ENCODE measurements at regions not wholly inside any gene's neighbourhood (a gene's known extent, or its start where the extent isn't known, plus 50 kb on each side); places are given as distances from the start of the nearest gene placed in this dataset.
"Not testable (repeated sequence)": the region's sequence is repeated elsewhere in the genome, so short reads cannot be mapped to it uniquely, and the experiment has no call there.

DNA sequence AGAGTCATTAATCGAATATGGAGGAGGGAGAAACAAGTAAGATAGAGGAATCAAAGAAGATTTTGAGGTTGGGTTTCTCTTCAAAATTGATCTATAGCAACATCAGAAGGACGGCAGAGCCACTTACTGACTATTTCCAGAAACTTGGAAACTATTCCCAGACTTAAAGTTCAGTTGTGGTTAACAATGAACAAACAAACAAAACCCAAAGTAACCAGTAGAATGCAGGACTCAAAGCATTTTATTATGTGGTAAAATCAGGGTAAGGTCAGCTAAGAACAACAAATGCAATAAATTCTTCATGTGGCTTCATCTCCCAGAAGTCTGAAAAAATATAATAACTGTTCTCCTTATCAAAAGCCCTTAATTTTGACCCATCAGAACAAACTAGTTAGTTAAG lies 54.9 kb upstream of the OSMR start:
- ChIA-PET CTCF (interaction anchor here (1.1 kb wide), 1 partner anchor 349 kb away, joined by 4 read pairs; no protein-coding TSS in a partner anchor), POLR2A (no interaction called here)

DNA sequence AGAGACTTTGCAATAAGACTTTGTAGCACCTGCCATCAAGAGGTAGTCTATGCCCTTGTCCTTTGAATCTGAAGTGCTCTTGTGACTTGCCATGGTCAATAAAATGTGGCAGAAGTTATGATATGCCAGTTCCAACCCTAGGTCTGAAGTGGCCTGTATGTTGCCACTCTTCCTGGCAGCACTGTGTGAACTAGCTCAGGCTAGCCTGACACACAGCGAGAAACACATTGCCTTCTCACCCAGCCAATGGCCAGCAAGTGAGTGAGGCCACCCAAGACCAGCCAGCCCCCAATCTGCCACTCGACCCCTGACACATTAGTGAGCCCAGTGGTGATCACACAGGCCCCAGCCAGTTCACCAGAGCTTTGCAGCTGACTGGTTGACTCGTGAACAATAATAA lies 52.7 kb upstream of the OSMR start:
- CTCF ChIA-PET, result interaction anchor here (1.1 to 1.9 kb wide), 2 partner anchors 15 to 17 kb away, joined by 3 to 5 read pairs; no protein-coding TSS in a partner anchor

More for the DNA sequence above, 54.9 kb upstream of the OSMR start:
- no peak overlapping the region for H3K4me3 ChIP-seq (ENCODE audit: low read depth, low read length)
- DNase-seq (ENCODE audit: low read depth, low spot score), result no peak
- TF ChIP-seq, protein P1, sequence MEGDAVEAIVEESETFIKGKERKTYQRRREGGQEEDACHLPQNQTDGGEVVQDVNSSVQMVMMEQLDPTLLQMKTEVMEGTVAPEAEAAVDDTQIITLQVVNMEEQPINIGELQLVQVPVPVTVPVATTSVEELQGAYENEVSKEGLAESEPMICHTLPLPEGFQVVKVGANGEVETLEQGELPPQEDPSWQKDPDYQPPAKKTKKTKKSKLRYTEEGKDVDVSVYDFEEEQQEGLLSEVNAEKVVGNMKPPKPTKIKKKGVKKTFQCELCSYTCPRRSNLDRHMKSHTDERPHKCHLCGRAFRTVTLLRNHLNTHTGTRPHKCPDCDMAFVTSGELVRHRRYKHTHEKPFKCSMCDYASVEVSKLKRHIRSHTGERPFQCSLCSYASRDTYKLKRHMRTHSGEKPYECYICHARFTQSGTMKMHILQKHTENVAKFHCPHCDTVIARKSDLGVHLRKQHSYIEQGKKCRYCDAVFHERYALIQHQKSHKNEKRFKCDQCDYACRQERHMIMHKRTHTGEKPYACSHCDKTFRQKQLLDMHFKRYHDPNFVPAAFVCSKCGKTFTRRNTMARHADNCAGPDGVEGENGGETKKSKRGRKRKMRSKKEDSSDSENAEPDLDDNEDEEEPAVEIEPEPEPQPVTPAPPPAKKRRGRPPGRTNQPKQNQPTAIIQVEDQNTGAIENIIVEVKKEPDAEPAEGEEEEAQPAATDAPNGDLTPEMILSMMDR (IDR thresholded peaks at IDR 0.05; ENCODE audit: insufficient read depth, low read length, missing control alignments), result no peak

DNA sequence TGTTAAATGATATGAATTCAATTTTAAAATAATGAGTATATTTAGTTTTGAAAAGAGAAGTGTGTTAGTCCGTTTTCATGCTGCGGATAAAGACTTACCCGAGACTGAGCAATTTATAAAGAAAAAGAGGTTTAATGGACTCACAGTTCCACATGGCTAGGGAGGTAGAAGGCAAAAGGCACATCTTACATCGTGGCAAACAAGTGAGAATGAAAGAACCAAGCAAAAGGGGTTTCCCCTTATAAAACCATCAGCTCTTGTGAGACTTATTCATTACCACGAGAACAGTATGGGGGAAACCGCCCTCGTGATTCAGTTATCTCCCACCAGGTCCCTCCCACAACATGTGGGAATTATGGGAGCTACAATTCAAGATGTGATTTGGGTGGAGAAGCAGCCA lies 51.8 kb upstream of the OSMR start:
- POLR2A ChIA-PET; DNase-seq (ENCODE audit: low read depth, low spot score); H3K4me3 ChIP-seq (ENCODE audit: low read depth, low read length): not testable (repeated sequence)
- CTCF ChIA-PET, result interaction anchor here (1.3 to 1.9 kb wide), 2 partner anchors 16 to 374 kb away, joined by 3 to 5 read pairs; no protein-coding TSS in a partner anchor

More for the DNA sequence above, 52.7 kb upstream of the OSMR start:
- POLR2A ChIA-PET, result interaction anchor here (0.7 kb wide), 1 partner anchor 57 kb away, joined by 3 read pairs; no protein-coding TSS in a partner anchor
- H3K4me3 ChIP-seq (ENCODE audit: low read depth, low read length), result no peak overlapping the region
- TF ChIP-seq, protein P1 (IDR thresholded peaks at IDR 0.05; ENCODE audit: insufficient read depth, low read length, missing control alignments), result no peak
- DNase-seq (ENCODE audit: low read depth, low spot score), result no peak

DNA sequence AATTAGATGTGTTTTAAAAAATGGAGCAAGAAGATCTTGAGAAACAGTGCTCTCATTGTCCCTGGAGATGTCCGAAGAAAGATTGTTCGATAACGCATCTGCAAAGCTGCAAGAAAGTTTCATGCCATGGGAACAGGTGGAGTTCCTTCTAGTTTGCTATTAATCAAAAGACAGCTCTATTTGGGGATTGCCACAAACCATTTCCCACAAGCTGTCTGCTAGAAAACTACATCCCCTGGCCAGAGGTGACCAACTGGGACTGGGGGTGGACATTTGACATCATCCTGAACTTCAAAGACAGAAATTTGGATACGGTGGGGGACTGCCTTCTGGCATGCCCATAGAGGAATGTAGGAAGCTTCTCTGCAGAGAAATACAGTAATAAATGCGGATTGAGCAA lies 50.8 kb upstream of the OSMR start:
- CTCF ChIA-PET, result interaction anchor here (1.3 to 4.0 kb wide), 2 partner anchors 353 to 375 kb away, joined by 3 to 19 read pairs; no protein-coding TSS in a partner anchor
- TF ChIP-seq, protein P1 (IDR thresholded peaks at IDR 0.05; ENCODE audit: insufficient read depth, low read length, missing control alignments), result no peak
- POLR2A ChIA-PET, result no interaction called here
- no peak overlapping the region for H3K4me3 ChIP-seq (ENCODE audit: low read depth, low read length)
- DNase-seq (ENCODE audit: low read depth, low spot score), result no peak

DNA sequence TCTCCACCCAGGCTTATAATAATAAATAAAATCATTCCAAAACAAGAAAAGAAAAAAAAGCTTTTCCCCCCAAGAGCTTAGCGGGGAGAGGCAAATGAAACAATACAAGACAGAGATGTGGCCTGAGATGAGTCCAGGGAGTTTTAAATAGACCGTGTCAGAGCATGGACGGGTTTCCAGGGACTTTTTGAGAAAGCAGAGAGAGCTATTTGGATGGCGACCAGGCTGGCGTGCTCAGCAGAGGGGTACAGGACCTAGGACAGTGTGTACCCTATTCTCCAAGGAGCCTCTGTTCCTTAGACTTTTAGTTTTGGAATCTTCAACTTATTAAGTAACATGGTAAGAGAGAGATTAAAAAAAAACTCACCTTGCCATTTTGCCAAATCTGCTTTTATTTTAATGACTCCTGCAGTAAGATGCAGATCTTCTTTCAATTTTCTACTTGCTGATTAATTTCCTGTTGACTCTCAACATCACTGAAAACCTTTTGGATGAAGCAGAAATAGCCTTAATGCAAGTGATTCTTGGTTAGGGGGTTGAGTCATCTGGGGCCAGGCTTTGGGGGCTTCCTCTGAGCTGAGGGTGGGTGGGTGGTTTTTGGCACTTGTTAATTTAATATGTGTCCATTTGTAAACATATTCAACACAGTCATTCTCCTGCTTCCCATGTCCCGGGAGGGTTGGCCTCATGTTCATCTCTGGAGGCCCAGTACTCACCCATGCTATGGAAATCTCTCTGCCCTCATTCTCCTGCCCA lies 49.6 kb upstream of the OSMR start:
- no peak for DNase-seq (ENCODE audit: low read depth, low spot score)
- no peak overlapping the region for H3K4me3 ChIP-seq (ENCODE audit: low read depth, low read length)
- TF ChIP-seq, protein P1 (IDR thresholded peaks at IDR 0.05; ENCODE audit: insufficient read depth, low read length, missing control alignments), result no peak
- ChIA-PET CTCF (interaction anchor here (1.3 to 4.0 kb wide), 4 partner anchors 10 to 355 kb away, joined by 4 to 19 read pairs (median 6); no protein-coding TSS in a partner anchor), POLR2A (no interaction called here)
